HCT116 (cell line): ENCODE measurements at regions not wholly inside any gene's neighbourhood (a gene's known extent, or its start where the extent isn't known, plus 50 kb on each side); places are given as distances from the start of the nearest gene placed in this dataset.

Source experiments
- CTCF ChIP-seq, 3 experiments: fragments of 200-600 bp in 1 of 3; sonication (generic) in 1 of 3; IDR thresholded peaks in 2 of 3; conservative IDR thresholded peaks in 1 of 3; 2 replicates each; pipeline ENCODE4 v1.5.1; 2012 to 2017; ENCODE audit warnings: low read depth in 2 of 3, low read length in 2 of 3, antibody characterized with exemption in 1 of 3, borderline replicate concordance in 1 of 3, control low read depth in 1 of 3, mild to moderate bottlenecking in 1 of 3, mixed read lengths in 1 of 3, mixed run types in 1 of 3, moderate library complexity in 1 of 3; ENCODE audit not compliant: insufficient read depth in 1 of 3
- EGR1 ChIP-seq: IDR thresholded peaks from 2 replicates; pipeline ENCODE4 v1.6.1; 2012; ENCODE audit warnings: low read depth
- EZH2 ChIP-seq: fragments of 200-600 bp; sonication (generic); IDR thresholded peaks from 2 replicates; pipeline ENCODE4 v1.6.1; 2017; ENCODE audit warnings: antibody characterized with exemption, mixed run types
- EZH2phosphoT487 ChIP-seq: fragments of 200-600 bp; IDR thresholded peaks from 2 replicates; pipeline ENCODE4 v1.6.1; 2018; ENCODE audit warnings: antibody characterized with exemption, borderline replicate concordance
- MAX ChIP-seq: IDR thresholded peaks from 2 replicates; pipeline ENCODE4 v1.6.1; 2012
- POLR2A ChIP-seq: IDR thresholded peaks from 2 replicates; pipeline ENCODE4 v1.7.0; 2011; ENCODE audit warnings: borderline replicate concordance; ENCODE audit not compliant: insufficient read depth, insufficient read length; ENCODE audit errors: extremely low read depth
- POLR2AphosphoS5 ChIP-seq: IDR thresholded peaks from 2 replicates; pipeline ENCODE4 v1.6.1; 2011; ENCODE audit warnings: mild to moderate bottlenecking, low read depth, low read length, moderate library complexity
- RAD21 ChIP-seq: IDR thresholded peaks from 2 replicates; pipeline ENCODE4 v1.6.1; 2012; ENCODE audit warnings: low read depth, mild to moderate bottlenecking
- SIN3A ChIP-seq: IDR thresholded peaks from 2 replicates; pipeline ENCODE4 v1.6.1; 2012; ENCODE audit warnings: low read depth
- TCF7L2 ChIP-seq: IDR thresholded peaks from 2 replicates; pipeline ENCODE4 v1.7.0; 2011; ENCODE audit warnings: borderline replicate concordance, inconsistent platforms; ENCODE audit not compliant: insufficient read depth, insufficient read length; ENCODE audit errors: extremely low read depth
- YY1 ChIP-seq: IDR thresholded peaks from 2 replicates; pipeline ENCODE4 v1.6.1; 2011; ENCODE audit warnings: low read length, low read depth, moderate library complexity, mild to moderate bottlenecking; ENCODE audit not compliant: insufficient replicate concordance; ENCODE audit errors: extremely low read depth
- ZBTB33 ChIP-seq: IDR thresholded peaks from 2 replicates; pipeline ENCODE4 v1.6.1; 2011; ENCODE audit warnings: mild to moderate bottlenecking, low read length, moderate library complexity; ENCODE audit not compliant: insufficient replicate concordance; ENCODE audit errors: extremely low read depth
- ZNF274 ChIP-seq: fragments of 200-500 bp; sonication (Bioruptor generic); IDR thresholded peaks from 2 replicates; pipeline ENCODE4 v1.6.1; 2014; ENCODE audit warnings: mild to moderate bottlenecking, low read depth, low read length, inconsistent platforms

- TF ChIP-seq EZH2phosphoT487 (no peak), POLR2AphosphoS5 (no peak), TCF7L2 (no peak), CTCF (IDR thresholded peaks at IDR 0.05 in 2 of 3, conservative IDR thresholded peaks at IDR 0.05 in 1 of 3; ENCODE audit: borderline replicate concordance in 1 of 3, insufficient read depth in 1 of 3, low read depth in 2 of 3, low read length in 2 of 3) (no peak), EZH2 (no peak), RAD21 (no peak), POLR2A (no peak), SIN3A (no peak), MAX (no peak), YY1 (no peak), ZNF274 (no peak), EGR1 (no peak), ZBTB33 (no peak)
Measured at GRCh38 chr3:40837300-40837699, 312.5 kb downstream of the ZNF621 start.
